A673 (cell line): ENCODE measurements at regions not wholly inside any gene's neighbourhood (a gene's known extent, or its start where the extent isn't known, plus 50 kb on each side); places are given as distances from the start of the nearest gene placed in this dataset.

Experiments
- BruUV-seq: library from RNA; stranded (reverse); fragments of 400-500 nt; replicated peaks from 2 replicates; lab custom pipeline; 2021; lab: Mats Ljungman, UMichigan
- CTCF ChIA-PET: fragments of 300-600 bp; sonication (Branson Sonifier 250); formaldehyde crosslinking; loops from one replicate; lab custom pipeline; 2022; ENCODE audit warnings: antibody characterized with exemption; lab: Charles Lee
- POLR2A ChIA-PET: fragments of 300-600 bp; sonication (Branson Sonifier 250); formaldehyde crosslinking; loops from one replicate; lab custom pipeline; 2022; ENCODE audit warnings: antibody characterized with exemption; ENCODE audit not compliant: low non-redundant PET; lab: Charles Lee
- DNase-seq: peaks from one replicate; pipeline ENCODE4 v3.0.0-alpha.2; 2015; ENCODE audit warnings: low spot score
- H3K27ac ChIP-seq: fragments of 200-600 bp; sonication (generic); 2 replicates; pipeline ENCODE4 v1.5.1; 2016; ENCODE audit warnings: mixed run types, low read depth, mild to moderate bottlenecking, mixed read lengths, antibody characterized with exemption, low read length; ENCODE audit not compliant: poor library complexity, severe bottlenecking
- H3K27me3 ChIP-seq: fragments of 200-600 bp; sonication (generic); replicated peaks from 2 replicates; pipeline ENCODE4 v1.6.1; 2017; ENCODE audit warnings: mixed run types, low read depth, mild to moderate bottlenecking, mixed read lengths, antibody characterized with exemption, low read length; ENCODE audit not compliant: insufficient read depth, poor library complexity
- H3K36me3 ChIP-seq: fragments of 200-600 bp; sonication (generic); 2 replicates; pipeline ENCODE4 v1.6.1; 2016; ENCODE audit warnings: mixed run types, mild to moderate bottlenecking, mixed read lengths, antibody characterized with exemption, low read length; ENCODE audit not compliant: insufficient read depth, poor library complexity, severe bottlenecking
- H3K4me1 ChIP-seq: fragments of 200-600 bp; sonication (generic); 2 replicates; pipeline ENCODE4 v1.6.1; 2017; ENCODE audit warnings: mixed run types, mild to moderate bottlenecking, mixed read lengths, antibody characterized with exemption, low read length; ENCODE audit not compliant: insufficient read depth, poor library complexity, severe bottlenecking
- H3K4me3 ChIP-seq: fragments of 200-600 bp; sonication (generic); 2 replicates; pipeline ENCODE4 v1.5.1; 2016; ENCODE audit warnings: low read depth, mixed run types, mild to moderate bottlenecking, mixed read lengths, low read length; ENCODE audit not compliant: poor library complexity, severe bottlenecking
- H3K9me3 ChIP-seq: fragments of 200-600 bp; sonication (generic); 2 replicates; pipeline ENCODE4 v1.6.1; 2016; ENCODE audit warnings: mixed run types, low read depth, mild to moderate bottlenecking, mixed read lengths, antibody characterized with exemption, low read length; ENCODE audit not compliant: poor library complexity, severe bottlenecking
- CTCF ChIP-seq: fragments of 300-800, 200-600 bp; sonication (generic); conservative IDR thresholded peaks from 2 replicates; pipeline ENCODE4 v1.5.1; 2017; ENCODE audit warnings: low read depth, mild to moderate bottlenecking, antibody characterized with exemption, low read length, moderate library complexity, mixed read lengths
- EZH2 ChIP-seq: fragments of 200-600 bp; sonication (generic); IDR thresholded peaks from 2 replicates; pipeline ENCODE4 v1.6.1; 2017; ENCODE audit warnings: borderline replicate concordance, low read depth, mild to moderate bottlenecking, mixed read lengths, antibody characterized with exemption, low read length; ENCODE audit not compliant: poor library complexity, severe bottlenecking
- intact Hi-C: fragments of 100-400 bp; cut with micrococcal nuclease; formaldehyde crosslinking; loops from one replicate; pipeline ENCODE4 v1.10.0; 2022; ENCODE audit not compliant: unreplicated experiment

GRCh38 chr12:25725931-25726330, 172.8 kb upstream of the LMNTD1 start:
- Histone ChIP-seq H3K9me3 (no peaks in the 10 kb centered on the region), H3K36me3 (no peaks in the 10 kb centered on the region), H3K4me1 (peaks cover 12% of the 10 kb centered on the region), H3K4me3 (no peak overlapping the region), H3K27ac (no peak overlapping the region), H3K27me3 (no peaks in the 10 kb centered on the region)
- BruUV-seq = no TSS peak
- no peak for DNase-seq
- CTCF ChIA-PET = no interaction called here
- TF ChIP-seq EZH2 (no peak), CTCF (no peak)
- intact Hi-C loops = no loop called here
- POLR2A ChIA-PET = no interaction called here

- POLR2A ChIA-PET = no interaction called here
- BruUV-seq = no TSS peak
- CTCF ChIA-PET = no interaction called here
- intact Hi-C loops = no loop called here
- H3K27ac ChIP-seq = no peak overlapping the region
- DNase-seq = no peak
- H3K4me3 ChIP-seq = no peak overlapping the region
- no peaks in the 10 kb centered on the region for H3K36me3 ChIP-seq
- no peaks in the 10 kb centered on the region for H3K27me3 ChIP-seq
- TF ChIP-seq CTCF (no peak), EZH2 (no peak)
- H3K4me1 ChIP-seq = peaks cover 12% of the 10 kb centered on the region
- H3K9me3 ChIP-seq = no peaks in the 10 kb centered on the region
Observed at GRCh38 chr12:25728056-25728595, 175.0 kb upstream of the LMNTD1 start.

GRCh38 chr12:25730489-25731349, 177.6 kb upstream of the LMNTD1 start:
- ChIA-PET CTCF (no interaction called here), POLR2A (no interaction called here)
- Histone ChIP-seq H3K9me3 (no peaks in the 10 kb centered on the region), H3K27ac (no peak overlapping the region), H3K4me1 (no peaks in the 10 kb centered on the region), H3K4me3 (no peak overlapping the region), H3K27me3 (no peaks in the 10 kb centered on the region), H3K36me3 (no peaks in the 10 kb centered on the region)
- TF ChIP-seq EZH2 = no peak
- TF ChIP-seq CTCF = no peak
- no TSS peak for BruUV-seq
- intact Hi-C loops = no loop called here
- no peak for DNase-seq
